ENCODE measurements at regions not wholly inside any gene's neighbourhood (a gene's known extent, or its start where the extent isn't known, plus 50 kb on each side); places are given as distances from the start of the nearest gene placed in this dataset.
A peak's percentile ranks its signal among the peaks of the same experiment; 100 is the strongest.

GRCh38 chr20:4369798-4370124 is 120.7 kb upstream of the ADRA1D start:
- Histone ChIP-seq H3K23me2 (ENCODE audit: low read depth, low read length) (no peaks in the 10 kb centered on the region), H3K27ac (ENCODE audit: low read depth, low read length) (no peak overlapping the region), H2AK5ac (ENCODE audit: low read depth, low read length) (no peak overlapping the region), H3K18ac (ENCODE audit: extremely low read depth, low read length) (no peak overlapping the region), H4K91ac (replicated peaks; ENCODE audit: insufficient read length, low read length) (no peak overlapping the region), H2BK15ac (ENCODE audit: low read length) (no peak overlapping the region), H4K8ac (ENCODE audit: extremely low read depth, insufficient read depth, low read length) (no peak overlapping the region), H2AFZ (ENCODE audit: low read length) (0 out of 2 replicates have a peak overlapping the region, but pooled peaks have one; percentile 77), H3K14ac (ENCODE audit: insufficient read length) (no peak overlapping the region), H2BK5ac (ENCODE audit: low read depth, low read length) (0 out of 2 replicates have a peak overlapping the region, but pooled peaks have one; percentile 31), H2BK120ac (replicated peaks; ENCODE audit: low read depth, low read length) (no peak overlapping the region), H2BK20ac (ENCODE audit: low read length) (no peak overlapping the region), H2BK12ac (ENCODE audit: low read depth, low read length) (0 out of 2 replicates have a peak overlapping the region, but pooled peaks have one; percentile 22), H3K4me1 (replicated peaks in 1 of 4; ENCODE audit: control insufficient read depth in 3 of 4, insufficient read depth in 4 of 4, low read length in 3 of 4) (no peaks in the 10 kb centered on the region), H3K79me2 (ENCODE audit: control insufficient read depth in 1 of 2, insufficient read depth in 2 of 2, low read length in 2 of 2) (no peaks in the 10 kb centered on the region), H3K9ac (replicated peaks in 1 of 4; ENCODE audit: extremely low read depth in 1 of 4, low read depth in 3 of 4, low read length in 3 of 4) (no peak overlapping the region), H3K4me2 (ENCODE audit: insufficient read depth in 1 of 2, low read depth in 2 of 2, low read length in 2 of 2) (no peak overlapping the region), H3K4me3 (ENCODE audit: extremely low read depth in 1 of 4, insufficient read depth in 2 of 4, low read depth in 3 of 4, low read length in 4 of 4) (no peak overlapping the region), H4K5ac (ENCODE audit: insufficient read length, low read depth, low read length) (no peak overlapping the region), H3K56ac (replicated peaks; ENCODE audit: insufficient read length, low read depth, low read length) (no peak overlapping the region), H3K23ac (ENCODE audit: insufficient read length) (no peak overlapping the region), H3K79me1 (ENCODE audit: low read depth, low read length) (no peaks in the 10 kb centered on the region), H3K9me3 (ENCODE audit: insufficient read depth in 2 of 2, low read depth in 1 of 2, low read length in 1 of 2) (no peaks in the 10 kb centered on the region), H3K4ac (replicated peaks; ENCODE audit: insufficient read length, low read depth, low read length) (no peak overlapping the region), H3K36me3 (ENCODE audit: control insufficient read depth in 2 of 4, insufficient read depth in 4 of 4, low read length in 3 of 4) (no peaks in the 10 kb centered on the region), H3K27me3 (replicated peaks in 1 of 4; ENCODE audit: control insufficient read depth in 3 of 4, extremely low read depth in 1 of 4, insufficient read depth in 3 of 4, low read length in 3 of 4) (no peaks in the 10 kb centered on the region), H4K20me1 (replicated peaks in 1 of 2; ENCODE audit: control insufficient read depth in 1 of 2, insufficient read depth in 2 of 2, low read length in 2 of 2) (no peaks in the 10 kb centered on the region)
- ChIA-PET POLR2A (ENCODE audit: partially characterized antibody) (no interaction called here), CTCF (ENCODE audit: partially characterized antibody) (interaction anchor here (0.6 kb wide), 2 partner anchors 161 to 542 kb away, joined by 3 to 4 read pairs; no protein-coding TSS in a partner anchor)
- 87% methylated on average over 6 of the region's 6 CpGs; no CpG with 5 or more reads in 1 of the 2 experiments for WGBS, 2 experiments (ENCODE audit: extremely low coverage in 1 of 2, insufficient coverage in 1 of 2, insufficient read length in 1 of 2, insufficient replicate concordance in 2 of 2, low coverage in 1 of 2, low lambda C conversion rate in 2 of 2, missing lambda C conversion rate in 1 of 2)
- FAIRE-seq, result no peak
- TF ChIP-seq EP300 (IDR thresholded peaks at IDR 0.05; ENCODE audit: borderline replicate concordance in 1 of 2, low read depth in 2 of 2, low read length in 2 of 2) (no peak), SP1 (IDR thresholded peaks at IDR 0.05; ENCODE audit: low read depth, low read length) (no peak), GABPA (IDR thresholded peaks at IDR 0.05; ENCODE audit: borderline replicate concordance, insufficient read depth, low read length) (no peak), RAD21 (IDR thresholded peaks at IDR 0.05 in 1 of 2, conservative IDR thresholded peaks at IDR 0.05 in 1 of 2; ENCODE audit: low read depth in 2 of 2, low read length in 2 of 2) (no peak), TBP (IDR thresholded peaks at IDR 0.05; ENCODE audit: low read depth, low read length) (no peak), NRF1 (IDR thresholded peaks at IDR 0.05; ENCODE audit: low read depth, low read length) (no peak), SIRT6 (IDR thresholded peaks at IDR 0.05; ENCODE audit: low read length) (no peak), BACH1 (IDR thresholded peaks at IDR 0.05; ENCODE audit: low read length) (no peak), CREB1 (IDR thresholded peaks at IDR 0.05) (no peak), KDM4A (IDR thresholded peaks at IDR 0.05; ENCODE audit: low read depth, low read length, severe bottlenecking) (no peak), SRF (IDR thresholded peaks at IDR 0.05; ENCODE audit: low read depth, low read length) (no peak), SIX5 (IDR thresholded peaks at IDR 0.05; ENCODE audit: low read depth, low read length) (no peak)
- no peak for DNase-seq (ENCODE audit: low read depth in 1 of 2, low spot score in 2 of 2)

Data from H1 (cell line).